ENCODE measurements at regions not wholly inside any gene's neighbourhood (a gene's known extent, or its start where the extent isn't known, plus 50 kb on each side); places are given as distances from the start of the nearest gene placed in this dataset.
"Not testable (repeated sequence)": the region's sequence is repeated elsewhere in the genome, so short reads cannot be mapped to it uniquely, and the experiment has no call there.

DNA sequence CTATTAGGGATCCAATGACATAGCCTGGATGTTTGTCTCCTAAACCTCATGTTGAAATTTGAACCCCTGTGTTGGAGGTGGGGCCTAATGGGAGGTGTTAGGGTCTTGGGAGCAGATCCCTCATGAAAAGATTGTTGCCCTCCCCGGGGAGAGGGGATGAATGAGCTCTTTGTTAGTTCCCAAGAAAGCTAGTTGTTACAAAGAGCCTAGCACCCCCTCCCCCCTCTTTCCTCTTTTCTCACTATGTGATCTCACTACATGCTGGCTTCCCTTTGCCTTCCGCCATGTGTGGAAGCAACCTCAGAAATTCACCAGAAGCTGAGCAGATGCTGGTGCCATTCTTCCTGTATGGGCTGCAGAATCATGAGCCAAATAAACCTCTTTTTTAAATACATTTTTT, 123.2 kb downstream of the SPATA31A6 start:
- H3K36me3 Mint-ChIP-seq; ATAC-seq (ENCODE audit: low read depth); DNase-seq (ENCODE audit: low spot score in 2 of 2); H3K9me3 Mint-ChIP-seq; H3K4me3 Mint-ChIP-seq; H3K4me1 Mint-ChIP-seq; H3K27me3 Mint-ChIP-seq; H3K27ac Mint-ChIP-seq: not testable (repeated sequence)

DNA sequence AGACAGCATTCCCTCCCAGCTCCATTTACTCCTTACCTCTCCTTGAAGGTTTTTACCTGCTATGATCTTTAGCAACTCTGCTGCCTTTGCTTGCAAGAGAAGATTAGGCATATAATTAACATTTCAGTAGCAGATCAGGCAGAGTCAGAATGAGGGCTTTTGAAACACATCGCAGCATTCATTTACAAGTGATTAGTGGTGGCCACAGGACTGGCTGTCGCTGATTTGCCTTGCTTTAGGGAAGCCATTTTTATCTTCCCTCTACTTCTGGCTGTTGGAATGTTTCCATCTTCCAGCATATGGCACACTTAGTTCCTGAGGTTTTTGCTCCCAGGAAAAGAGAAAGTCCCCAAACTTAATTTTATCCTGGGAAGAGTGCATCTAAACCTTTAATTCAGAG, 124.0 kb downstream of the SPATA31A6 start:
- not testable (repeated sequence) for ATAC-seq (ENCODE audit: low read depth); H3K4me1 Mint-ChIP-seq; H3K27me3 Mint-ChIP-seq; H3K27ac Mint-ChIP-seq; DNase-seq (ENCODE audit: low spot score in 2 of 2); H3K9me3 Mint-ChIP-seq; H3K36me3 Mint-ChIP-seq; H3K4me3 Mint-ChIP-seq

DNA sequence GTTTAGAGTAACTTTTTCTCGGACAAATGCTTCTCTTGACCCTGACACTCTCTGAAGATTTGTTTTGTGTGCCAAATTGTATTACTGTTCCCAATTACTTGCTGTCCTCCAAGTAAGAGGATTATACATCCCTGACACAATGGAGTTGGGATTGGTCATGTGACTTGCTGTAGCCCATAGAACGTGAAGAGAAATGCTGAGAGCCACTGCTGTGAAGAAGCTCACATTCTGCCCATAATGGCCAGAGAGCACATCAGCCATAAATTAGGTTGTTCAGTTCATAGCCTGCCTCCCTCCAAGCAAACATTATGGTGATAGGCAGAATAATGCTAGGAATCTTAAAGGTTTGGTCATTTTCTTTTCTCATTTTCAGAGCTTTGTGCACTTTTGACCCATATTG, 127.5 kb downstream of the SPATA31A6 start:
- not testable (repeated sequence) for H3K36me3 Mint-ChIP-seq; H3K27me3 Mint-ChIP-seq; H3K4me3 Mint-ChIP-seq; H3K27ac Mint-ChIP-seq; H3K4me1 Mint-ChIP-seq; H3K9me3 Mint-ChIP-seq; DNase-seq (ENCODE audit: low spot score in 2 of 2); ATAC-seq (ENCODE audit: low read depth)

DNA sequence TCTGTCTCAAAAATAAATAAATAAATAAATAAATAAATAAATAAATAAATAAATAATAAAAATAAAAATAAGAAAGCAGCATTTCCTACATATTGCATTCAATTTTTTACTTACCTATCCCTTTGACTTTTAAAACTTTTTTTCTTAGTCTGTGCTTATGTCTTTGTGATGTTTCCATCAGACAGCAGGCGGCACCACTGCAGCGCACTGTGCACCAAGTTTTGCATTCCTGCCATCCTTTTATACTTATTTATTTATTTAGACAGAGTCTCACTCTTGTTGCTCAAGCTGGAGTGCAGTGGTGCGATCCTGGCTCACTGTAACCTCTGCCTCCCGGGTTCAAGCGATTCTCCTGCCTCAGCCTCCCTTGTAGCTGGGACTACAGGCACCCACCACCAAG, 132.6 kb downstream of the SPATA31A6 start:
- H3K27me3 Mint-ChIP-seq = not testable (repeated sequence)

DNA sequence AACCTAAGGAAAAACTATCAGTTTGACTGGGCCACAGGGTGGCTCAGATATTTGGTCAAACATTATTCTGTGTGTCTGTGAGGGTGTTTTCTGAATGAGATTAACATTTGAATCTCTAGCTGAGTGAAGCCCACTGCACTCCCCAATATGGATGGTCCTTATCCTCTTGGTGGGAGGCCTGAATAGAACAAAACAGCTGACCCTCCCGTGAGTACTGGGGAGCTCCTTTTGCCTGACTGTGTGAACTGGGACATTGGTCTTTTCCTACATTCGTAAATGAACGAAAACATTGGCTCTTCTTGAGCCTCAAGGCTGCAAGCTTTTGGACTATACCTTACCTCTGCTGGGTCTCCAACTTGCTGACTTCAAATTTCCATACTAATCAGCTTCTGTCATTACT, 134.2 kb downstream of the SPATA31A6 start:
- H3K4me1 Mint-ChIP-seq; H3K9me3 Mint-ChIP-seq; DNase-seq (ENCODE audit: low spot score in 2 of 2); H3K4me3 Mint-ChIP-seq; H3K27me3 Mint-ChIP-seq; H3K27ac Mint-ChIP-seq; H3K36me3 Mint-ChIP-seq; ATAC-seq (ENCODE audit: low read depth): not testable (repeated sequence)

More for the DNA sequence above, 132.6 kb downstream of the SPATA31A6 start:
- H3K4me1 Mint-ChIP-seq; ATAC-seq (ENCODE audit: low read depth); H3K27ac Mint-ChIP-seq; H3K4me3 Mint-ChIP-seq; H3K9me3 Mint-ChIP-seq; DNase-seq (ENCODE audit: low spot score in 2 of 2); H3K36me3 Mint-ChIP-seq: not testable (repeated sequence)

DNA sequence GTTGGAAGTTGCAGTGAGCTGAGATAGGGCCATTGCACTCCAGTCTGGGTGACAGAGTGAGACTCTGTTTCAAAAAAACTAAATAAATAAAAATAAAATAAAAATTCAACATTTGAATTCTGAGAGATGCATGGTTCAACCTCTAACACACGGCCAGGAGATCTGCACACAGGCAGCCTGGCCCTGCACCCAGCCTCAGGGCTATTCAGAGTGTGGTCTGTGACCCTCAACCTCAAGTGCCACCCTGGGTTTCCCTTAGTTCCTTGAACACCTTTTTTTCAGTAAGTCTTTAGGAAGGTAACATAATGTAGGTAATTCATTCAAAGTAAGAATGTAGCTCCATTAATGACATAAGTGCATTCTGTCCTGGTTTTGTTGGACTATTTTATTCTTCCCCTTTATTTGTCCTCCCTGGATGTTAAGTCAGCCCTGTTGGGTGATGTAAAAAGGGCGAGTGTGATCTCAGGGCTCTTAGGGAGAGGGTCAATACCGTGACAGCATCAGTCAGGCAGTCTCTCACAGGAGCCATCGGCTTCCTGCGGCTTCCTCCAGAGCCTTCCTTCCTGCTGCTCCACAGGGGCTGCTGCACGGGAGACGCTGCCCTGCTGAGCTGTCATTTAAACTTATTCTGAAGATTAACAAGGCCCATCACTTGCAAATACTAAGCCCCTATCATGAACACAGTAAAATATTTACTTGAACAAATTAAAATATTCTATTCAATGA, 139.8 kb downstream of the SPATA31A6 start:
- not testable (repeated sequence) for ATAC-seq (ENCODE audit: low read depth); H3K4me1 Mint-ChIP-seq; H3K4me3 Mint-ChIP-seq; H3K36me3 Mint-ChIP-seq; H3K27me3 Mint-ChIP-seq; DNase-seq (ENCODE audit: low spot score in 2 of 2); H3K27ac Mint-ChIP-seq; H3K9me3 Mint-ChIP-seq

DNA sequence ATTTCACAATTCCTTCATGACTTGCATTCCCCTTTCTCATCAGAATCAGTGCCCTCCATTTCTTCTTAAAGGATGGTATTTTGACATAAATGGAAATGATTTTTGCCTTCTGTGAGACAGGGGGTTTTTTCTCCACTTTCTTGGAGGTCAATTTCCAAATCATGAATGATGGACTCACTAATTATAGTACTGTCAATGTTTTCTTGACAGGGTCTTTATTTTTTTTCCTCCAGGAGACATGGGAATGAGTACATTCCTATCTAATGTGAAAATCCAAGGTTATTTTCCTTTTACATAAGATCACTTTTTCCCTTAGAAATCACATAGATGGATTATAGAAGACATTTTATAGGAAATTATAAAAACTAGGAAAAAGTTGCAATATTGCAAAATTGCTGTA, 141.7 kb downstream of the SPATA31A6 start:
- H3K4me3 Mint-ChIP-seq = not testable (repeated sequence)

DNA sequence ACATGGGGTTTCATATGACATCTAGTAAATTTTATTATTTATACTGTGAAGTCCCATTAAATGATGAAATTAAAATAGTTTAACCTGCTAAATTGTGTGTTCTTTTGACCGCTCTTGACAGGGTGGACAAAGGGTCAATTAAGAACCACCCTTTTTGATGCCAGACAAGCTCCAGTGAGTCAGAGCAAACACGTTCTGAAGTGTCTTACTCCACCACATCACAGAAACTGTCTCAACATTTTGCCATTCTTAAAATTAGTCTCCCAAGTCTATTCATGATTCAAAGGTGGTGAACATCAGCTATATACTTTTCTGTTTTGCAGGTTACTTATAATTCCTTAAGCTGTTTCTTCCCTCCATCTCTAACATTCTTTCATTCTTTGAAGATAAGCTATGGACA, 142.1 kb downstream of the SPATA31A6 start:
- H3K27me3 Mint-ChIP-seq; DNase-seq (ENCODE audit: low spot score in 2 of 2); H3K4me3 Mint-ChIP-seq; ATAC-seq (ENCODE audit: low read depth); H3K36me3 Mint-ChIP-seq; H3K27ac Mint-ChIP-seq; H3K4me1 Mint-ChIP-seq; H3K9me3 Mint-ChIP-seq: not testable (repeated sequence)

More for the DNA sequence above, 141.7 kb downstream of the SPATA31A6 start:
- not testable (repeated sequence) for H3K27ac Mint-ChIP-seq; H3K9me3 Mint-ChIP-seq; H3K36me3 Mint-ChIP-seq; ATAC-seq (ENCODE audit: low read depth); H3K27me3 Mint-ChIP-seq; H3K4me1 Mint-ChIP-seq; DNase-seq (ENCODE audit: low spot score in 2 of 2)

DNA sequence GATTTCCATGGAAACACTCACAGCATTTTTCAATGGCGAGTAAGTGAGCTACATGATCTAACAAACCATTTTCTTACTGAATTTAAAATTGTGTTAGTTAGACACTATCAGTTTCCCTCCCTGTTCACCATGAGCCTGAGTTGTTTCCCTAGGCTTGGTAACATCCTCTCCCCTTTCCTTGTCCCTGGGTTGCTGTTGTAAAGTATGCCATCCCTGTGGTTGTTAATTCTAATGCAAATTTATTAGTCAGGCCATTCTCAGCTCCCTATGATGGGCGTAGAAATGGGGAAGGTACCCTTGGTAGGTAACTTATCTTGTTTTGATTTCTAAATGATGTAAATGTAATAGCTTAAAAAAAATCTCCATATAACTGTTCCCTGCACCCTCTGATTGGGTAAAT, 143.0 kb downstream of the SPATA31A6 start:
- H3K4me1 Mint-ChIP-seq; H3K36me3 Mint-ChIP-seq; H3K4me3 Mint-ChIP-seq; H3K27me3 Mint-ChIP-seq; DNase-seq (ENCODE audit: low spot score in 2 of 2); ATAC-seq (ENCODE audit: low read depth); H3K27ac Mint-ChIP-seq; H3K9me3 Mint-ChIP-seq: not testable (repeated sequence)

DNA sequence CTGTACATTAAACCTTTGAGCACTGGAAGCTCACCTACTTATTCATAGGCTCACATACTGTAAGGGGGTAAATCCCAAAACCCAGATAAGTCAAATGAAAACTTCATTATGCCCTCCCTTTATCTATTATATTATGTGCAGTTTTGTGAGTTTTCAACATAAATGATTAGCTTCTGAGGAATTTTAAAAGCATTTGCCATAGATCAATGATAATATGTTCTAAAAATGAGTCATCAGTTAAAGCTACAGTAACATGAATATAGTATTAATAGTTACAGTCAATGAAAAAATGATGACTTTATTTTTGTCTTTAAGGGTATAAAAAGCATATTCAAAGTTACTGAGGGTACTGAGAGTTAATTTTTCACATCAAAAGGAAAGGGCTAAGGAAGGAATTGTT, 151.9 kb downstream of the SPATA31A6 start:
- not testable (repeated sequence) for H3K36me3 Mint-ChIP-seq; H3K4me3 Mint-ChIP-seq; H3K4me1 Mint-ChIP-seq; H3K27me3 Mint-ChIP-seq; H3K9me3 Mint-ChIP-seq; ATAC-seq (ENCODE audit: low read depth); H3K27ac Mint-ChIP-seq; DNase-seq (ENCODE audit: low spot score in 2 of 2)

DNA sequence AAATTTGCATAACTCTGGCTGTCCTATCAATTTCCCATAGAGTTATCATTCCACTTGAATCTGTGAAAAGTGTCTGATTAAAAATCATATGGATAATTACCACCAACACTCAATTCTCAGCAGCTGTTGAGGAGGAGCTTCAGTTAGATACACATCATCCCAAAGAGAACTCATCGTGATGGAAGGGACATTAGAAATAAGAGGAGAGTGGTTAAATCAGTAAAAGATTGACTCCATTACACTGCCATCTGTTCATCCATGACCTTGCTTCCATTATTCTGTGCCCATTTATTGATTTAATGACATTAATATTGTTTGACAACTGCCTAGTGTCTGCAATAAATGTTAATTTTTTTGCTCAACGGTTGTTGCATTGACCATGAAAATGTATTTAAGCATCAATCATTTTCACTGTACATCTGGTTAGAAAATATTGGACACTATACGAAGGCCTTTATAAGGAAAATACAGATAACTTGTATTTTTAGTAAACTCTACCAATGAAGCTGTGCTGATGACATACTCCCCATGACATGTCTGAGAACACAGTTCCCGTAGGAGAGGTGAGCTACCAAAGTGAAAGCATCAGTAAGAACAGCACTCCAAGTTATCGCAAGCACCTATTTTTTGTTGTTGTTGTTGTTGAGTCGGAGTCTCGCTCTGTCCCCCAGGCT, 152.7 kb downstream of the SPATA31A6 start:
- not testable (repeated sequence) for DNase-seq (ENCODE audit: low spot score in 2 of 2); H3K27me3 Mint-ChIP-seq; H3K27ac Mint-ChIP-seq; H3K36me3 Mint-ChIP-seq; H3K9me3 Mint-ChIP-seq; H3K4me1 Mint-ChIP-seq; ATAC-seq (ENCODE audit: low read depth); H3K4me3 Mint-ChIP-seq

DNA sequence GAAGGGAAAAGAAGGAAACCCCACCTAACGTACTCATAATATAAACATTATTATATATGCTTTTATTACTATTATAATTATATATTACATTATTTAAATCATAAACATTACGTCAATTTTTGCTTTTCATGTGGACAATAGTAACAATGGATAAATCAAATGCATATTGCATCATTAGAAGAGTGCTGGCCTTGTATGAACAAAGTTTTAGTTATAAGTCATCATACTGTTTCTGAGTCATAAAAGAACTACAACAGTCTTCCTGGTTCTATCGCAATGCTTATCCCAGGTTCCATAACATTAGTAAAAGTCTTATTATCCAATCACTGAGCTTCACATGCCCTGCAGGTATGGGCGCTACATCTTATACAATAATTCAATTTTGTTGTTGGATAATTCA, 154.8 kb downstream of the SPATA31A6 start:
- DNase-seq (ENCODE audit: low spot score in 2 of 2); H3K4me1 Mint-ChIP-seq; H3K27me3 Mint-ChIP-seq; H3K36me3 Mint-ChIP-seq; H3K9me3 Mint-ChIP-seq; ATAC-seq (ENCODE audit: low read depth); H3K4me3 Mint-ChIP-seq; H3K27ac Mint-ChIP-seq: not testable (repeated sequence)

DNA sequence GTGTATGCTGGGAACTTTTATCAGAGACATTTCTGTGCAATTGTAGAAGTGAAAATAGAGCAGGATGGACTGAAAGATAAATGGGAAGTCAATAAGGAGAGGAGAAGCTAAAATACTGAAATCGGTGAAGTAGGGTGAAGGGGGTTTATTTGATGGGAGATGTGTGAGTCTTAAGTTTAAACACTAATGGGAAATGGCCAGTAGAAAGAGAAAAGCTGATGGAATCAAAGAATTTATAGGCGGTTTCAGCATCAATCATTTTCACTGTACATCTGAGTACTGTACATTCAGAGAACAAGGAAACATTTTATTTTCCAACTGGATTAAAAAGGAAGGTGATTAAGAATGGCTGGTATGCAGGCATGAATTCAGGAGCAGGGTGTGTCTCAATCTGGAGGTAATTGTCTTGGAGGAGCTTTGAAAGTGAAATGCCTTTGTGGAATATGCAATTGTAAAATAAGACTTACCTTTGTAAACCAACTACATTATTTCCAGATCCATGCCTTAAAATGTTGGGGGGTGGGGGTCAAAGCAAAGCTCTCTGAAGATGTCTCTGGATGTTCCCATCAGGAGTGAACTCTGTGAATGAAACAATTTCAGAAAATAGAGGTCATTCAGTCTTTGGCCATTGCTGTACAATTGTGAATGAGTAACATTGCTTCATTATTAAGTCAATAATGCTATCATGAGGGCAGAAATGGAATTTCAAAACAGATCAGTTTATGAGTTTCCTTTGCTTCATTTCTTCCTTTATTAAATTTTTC, 156.4 kb downstream of the SPATA31A6 start:
- not testable (repeated sequence) for H3K27ac Mint-ChIP-seq, H3K9me3 Mint-ChIP-seq, H3K4me1 Mint-ChIP-seq

DNA sequence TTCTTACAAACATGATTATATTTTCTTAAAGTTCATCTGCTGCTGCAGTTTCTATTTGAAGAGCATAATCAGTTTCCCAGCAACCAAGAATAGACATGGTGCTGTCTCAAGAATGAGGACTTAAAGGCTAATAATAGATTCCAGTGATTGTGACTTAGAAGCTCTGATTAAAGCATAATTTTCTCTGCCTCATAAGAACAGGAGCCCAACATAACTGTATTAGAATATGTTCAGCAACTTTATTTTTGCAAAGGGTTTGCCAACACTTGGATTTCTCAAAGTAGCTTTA, 156.9 kb downstream of the SPATA31A6 start:
- not testable (repeated sequence) for H3K27me3 Mint-ChIP-seq; H3K9me3 Mint-ChIP-seq; ATAC-seq (ENCODE audit: low read depth); H3K4me3 Mint-ChIP-seq; H3K27ac Mint-ChIP-seq; DNase-seq (ENCODE audit: low spot score in 2 of 2); H3K4me1 Mint-ChIP-seq; H3K36me3 Mint-ChIP-seq

More for the DNA sequence above, 156.4 kb downstream of the SPATA31A6 start:
- H3K36me3 Mint-ChIP-seq; DNase-seq (ENCODE audit: low spot score in 2 of 2); H3K4me3 Mint-ChIP-seq; ATAC-seq (ENCODE audit: low read depth); H3K27me3 Mint-ChIP-seq: not testable (repeated sequence)
